A673 (cell line): ENCODE measurements at regions not wholly inside any gene's neighbourhood (a gene's known extent, or its start where the extent isn't known, plus 50 kb on each side); places are given as distances from the start of the nearest gene placed in this dataset.

Experiments used
- CTCF ChIP-seq: fragments of 300-800, 200-600 bp; sonication (generic); conservative IDR thresholded peaks from 2 replicates; pipeline ENCODE4 v1.5.1; 2017; ENCODE audit warnings: low read depth, mild to moderate bottlenecking, antibody characterized with exemption, low read length, moderate library complexity, mixed read lengths
- EZH2 ChIP-seq: fragments of 200-600 bp; sonication (generic); IDR thresholded peaks from 2 replicates; pipeline ENCODE4 v1.6.1; 2017; ENCODE audit warnings: borderline replicate concordance, low read depth, mild to moderate bottlenecking, mixed read lengths, antibody characterized with exemption, low read length; ENCODE audit not compliant: poor library complexity, severe bottlenecking

- TF ChIP-seq CTCF (no peak), EZH2 (no peak)
Measured at GRCh38 chr6:159616456-159616855, 76.6 kb downstream of the SOD2 start.
